Fibroblast of the conjunctiva (primary cell): ENCODE measurements at regions not wholly inside any gene's neighbourhood (a gene's known extent, or its start where the extent isn't known, plus 50 kb on each side); places are given as distances from the start of the nearest gene placed in this dataset.
"Not testable (repeated sequence)": the region's sequence is repeated elsewhere in the genome, so short reads cannot be mapped to it uniquely, and the experiment has no call there.

Experiments
- DNase-seq: peaks from one replicate; pipeline ENCODE4 v3.0.0-alpha.2; 2010; ENCODE audit warnings: low read depth

- no peak for DNase-seq
Measured at GRCh38 chr10:117748058-117748457, 205.5 kb downstream of the EMX2 start.

- no peak for DNase-seq
Measured at GRCh38 chr10:117750616-117751015, 208.1 kb downstream of the EMX2 start.

- no peak for DNase-seq
Measured at GRCh38 chr10:117751259-117751658, 208.7 kb downstream of the EMX2 start.

- DNase-seq, result no peak
Measured at GRCh38 chr10:117752103-117752502, 209.6 kb downstream of the EMX2 start.

GRCh38 chr10:117754770-117755658 is 212.5 kb downstream of the EMX2 start:
- DNase-seq, result no peak

GRCh38 chr10:117755659-117756014 is 213.1 kb downstream of the EMX2 start:
- DNase-seq, result no peak

- DNase-seq, result no peak
Measured at GRCh38 chr10:117757086-117757720, 214.7 kb downstream of the EMX2 start.

- DNase-seq, result no peak
Measured at GRCh38 chr10:117759266-117759665, 216.7 kb downstream of the EMX2 start.

- DNase-seq, result no peak
Measured at GRCh38 chr10:117761695-117762094, 219.1 kb downstream of the EMX2 start.

GRCh38 chr10:117762126-117762818 is 219.7 kb downstream of the EMX2 start:
- DNase-seq, result no peak

GRCh38 chr10:117762819-117763172 is 220.2 kb downstream of the EMX2 start:
- DNase-seq, result peak; percentile 75

GRCh38 chr10:117763528-117763927 is 221.0 kb downstream of the EMX2 start:
- no peak for DNase-seq

- DNase-seq, result no peak
Measured at GRCh38 chr10:117768333-117769042, 225.9 kb downstream of the EMX2 start.

- DNase-seq, result no peak
Measured at GRCh38 chr10:117775526-117775925, 233.0 kb downstream of the EMX2 start.

GRCh38 chr10:117777222-117777621 is 234.7 kb downstream of the EMX2 start:
- DNase-seq, result not testable (repeated sequence)

- DNase-seq, result no peak
Measured at GRCh38 chr10:117778241-117778640, 235.7 kb downstream of the EMX2 start.

- no peak for DNase-seq
Measured at GRCh38 chr10:117780411-117780810, 237.9 kb downstream of the EMX2 start.

- DNase-seq, result no peak
Measured at GRCh38 chr10:117781216-117781831, 238.8 kb downstream of the EMX2 start.

GRCh38 chr10:117782276-117782675 is 239.7 kb downstream of the EMX2 start:
- DNase-seq, result no peak

- DNase-seq, result no peak
Measured at GRCh38 chr10:117783698-117784395, 241.3 kb downstream of the EMX2 start.

- no peak for DNase-seq
Measured at GRCh38 chr10:117784776-117785175, 242.2 kb downstream of the EMX2 start.
